GM12891 (cell line): ENCODE measurements at regions not wholly inside any gene's neighbourhood (a gene's known extent, or its start where the extent isn't known, plus 50 kb on each side); places are given as distances from the start of the nearest gene placed in this dataset.

Experiments
- PAX5 ChIP-seq: IDR thresholded peaks from 2 replicates; pipeline ENCODE4 v1.6.1; 2011; ENCODE audit warnings: low read length, moderate library complexity, mild to moderate bottlenecking; ENCODE audit not compliant: insufficient read depth, severe bottlenecking
- POLR2A ChIP-seq: IDR thresholded peaks from 2 replicates; pipeline ENCODE4 v1.6.1; 2011; ENCODE audit warnings: low read depth, low read length, control low read depth
- POLR2AphosphoS5 ChIP-seq: IDR thresholded peaks from 2 replicates; pipeline ENCODE4 v1.6.1; 2011; ENCODE audit warnings: low read depth, low read length, control low read depth
- POU2F2 ChIP-seq: IDR thresholded peaks from 2 replicates; pipeline ENCODE4 v1.6.1; 2011; ENCODE audit warnings: low read depth, mild to moderate bottlenecking, control low read depth, low read length, moderate library complexity
- SPI1 ChIP-seq: IDR thresholded peaks from 2 replicates; pipeline ENCODE4 v1.6.1; 2011; ENCODE audit warnings: low read depth, low read length, control low read depth
- TAF1 ChIP-seq: IDR thresholded peaks from 2 replicates; pipeline ENCODE4 v1.6.1; 2011; ENCODE audit warnings: low read depth, low read length, control low read depth

DNA sequence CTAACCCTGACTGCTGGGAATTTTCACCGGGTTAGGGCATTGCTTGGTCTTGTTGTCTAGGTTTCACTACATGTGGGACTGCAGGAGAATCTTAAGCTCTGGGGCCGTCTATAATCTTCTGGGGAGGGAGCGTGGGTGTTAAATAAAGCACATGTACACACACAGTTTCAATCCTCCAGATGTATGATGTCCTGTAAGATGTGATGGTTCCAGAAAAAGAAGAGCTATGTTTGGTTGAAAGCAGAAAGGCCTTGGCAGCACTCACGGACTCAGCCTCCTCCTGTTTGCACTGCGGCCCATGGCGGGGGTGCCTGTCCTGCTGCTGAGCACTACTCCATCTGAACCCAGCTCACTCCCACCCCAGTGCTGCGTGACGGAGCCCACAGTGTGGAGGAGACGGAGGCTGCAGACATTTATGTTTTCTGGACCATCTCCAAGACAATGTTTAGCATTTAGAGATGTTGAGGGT lies 343.5 kb downstream of the TEX29 start:
- TF ChIP-seq POLR2AphosphoS5 (no peak), TAF1 (no peak), POLR2A (no peak), PAX5 (no peak), POU2F2 (no peak), SPI1 (no peak)
